Endometrium (tissue), 2 donors: ENCODE measurements at regions not wholly inside any gene's neighbourhood (a gene's known extent, or its start where the extent isn't known, plus 50 kb on each side); places are given as distances from the start of the nearest gene placed in this dataset.
"Not testable (repeated sequence)": the region's sequence is repeated elsewhere in the genome, so short reads cannot be mapped to it uniquely, and the experiment has no call there.

Experiments
- FAIRE-seq: peaks from 2 replicates; lab custom pipeline; 2012; peaks lifted over from hg19 to GRCh38; lab: Jason Lieb, UNC
- donor health status: control.
- donor health status: control.

- FAIRE-seq = no peak
Measured at GRCh38 chr2:234558642-234559041, 61.8 kb upstream of the ARL4C start.

- FAIRE-seq = no peak
Measured at GRCh38 chr2:234556848-234557573, 60.1 kb upstream of the ARL4C start.

GRCh38 chr2:234555616-234556249 lies 58.9 kb upstream of the ARL4C start:
- FAIRE-seq = no peak

- no peak for FAIRE-seq
Measured at GRCh38 chr2:234555161-234555560, 58.3 kb upstream of the ARL4C start.

- not testable (repeated sequence) for FAIRE-seq
Measured at GRCh38 chr2:234553223-234553622, 56.3 kb upstream of the ARL4C start.

- no peak for FAIRE-seq
Measured at GRCh38 chr2:234550511-234551107, 53.7 kb upstream of the ARL4C start.

GRCh38 chr2:234550056-234550455 lies 53.2 kb upstream of the ARL4C start:
- FAIRE-seq = no peak

GRCh38 chr2:234548695-234549420 lies 52.0 kb upstream of the ARL4C start:
- FAIRE-seq = no peak

GRCh38 chr2:234546770-234547169 lies 49.9 kb upstream of the ARL4C start:
- no peak for FAIRE-seq
